Ascending aorta (tissue), 2 donors: ENCODE measurements at regions not wholly inside any gene's neighbourhood (a gene's known extent, or its start where the extent isn't known, plus 50 kb on each side); places are given as distances from the start of the nearest gene placed in this dataset.

Experiments used
- DNase-seq, 2 donors: peaks; one replicate each; pipeline ENCODE4 v3.0.0-alpha.2; 2019; ENCODE audit warnings: low spot score in 2 of 2
- H3K27ac ChIP-seq, 2 donors: fragments of 200-600 bp; sonication (generic); one replicate each; pipeline ENCODE4 v1.5.1; 2016 to 2017; ENCODE audit warnings: mild to moderate bottlenecking in 1 of 2
- H3K27me3 ChIP-seq: fragments of 200-600 bp; sonication (generic); one replicate; pipeline ENCODE4 v1.5.1; 2017
- H3K36me3 ChIP-seq, 2 donors: fragments of 200-600 bp; sonication (generic); one replicate each; pipeline ENCODE4 v1.5.1; 2016
- H3K4me1 ChIP-seq, 2 donors: fragments of 200-600 bp; sonication (generic); one replicate each; pipeline ENCODE4 v1.5.1; 2016 to 2017; ENCODE audit warnings: mild to moderate bottlenecking in 1 of 2
- H3K4me3 ChIP-seq, 2 donors: fragments of 200-600 bp; sonication (generic); one replicate each; pipeline ENCODE4 v1.5.1; 2016 to 2017; ENCODE audit warnings: mild to moderate bottlenecking in 1 of 2
- H3K9me3 ChIP-seq, 2 donors: fragments of 200-600 bp; sonication (generic); one replicate each; pipeline ENCODE4 v1.5.1; 2016
- CTCF ChIP-seq, 3 experiments: fragments of 200-600 bp in 2 of 3; fragments of 450-650 bp in 1 of 3; sonication (generic) in 2 of 3; IDR thresholded peaks; one replicate each; pipeline ENCODE4 v1.5.1; 2016 to 2019; ENCODE audit warnings: antibody characterized with exemption in 3 of 3, mild to moderate bottlenecking in 1 of 3, moderate library complexity in 1 of 3
- intact Hi-C: fragments of 100-400 bp; cut with DNase I; formaldehyde crosslinking; loops from one replicate; pipeline ENCODE4 v1.15.1; 2023

- no peaks in the 10 kb centered on the region for H3K36me3 ChIP-seq
- no peaks in the 10 kb centered on the region for H3K27me3 ChIP-seq
- no peaks in the 10 kb centered on the region for H3K9me3 ChIP-seq
- H3K27ac ChIP-seq: no peak overlapping the region
- H3K4me3 ChIP-seq: no peak overlapping the region
- intact Hi-C loops: loop anchor here (10.0 kb wide), 1 partner anchor 51 kb away; no protein-coding TSS in a partner anchor
- no peak for DNase-seq
- no peak for TF ChIP-seq CTCF (IDR thresholded peaks at IDR 0.05)
- no peaks in the 10 kb centered on the region for H3K4me1 ChIP-seq
These were observed 50.6 kb upstream of the EDA start for GRCh38 chrX:69565247-69565815.
